T47D (cell line): ENCODE measurements at regions not wholly inside any gene's neighbourhood (a gene's known extent, or its start where the extent isn't known, plus 50 kb on each side); places are given as distances from the start of the nearest gene placed in this dataset.
"Not testable (repeated sequence)": the region's sequence is repeated elsewhere in the genome, so short reads cannot be mapped to it uniquely, and the experiment has no call there.

Experiments used
- DNase-seq, 2 experiments: peaks; one replicate each; pipeline versions ENCODE4 v3.0.0 to v3.0.0-alpha.2; 2011 to 2012; ENCODE audit warnings: low read depth in 1 of 2, low spot score in 1 of 2
- JUND ChIP-seq: IDR thresholded peaks from 2 replicates; pipeline ENCODE4 v1.6.1; 2012; ENCODE audit warnings: low read depth
- in situ Hi-C: cut with HindIII; loops from 2 replicates; pipeline ENCODE4 v1.10.0; 2016; ENCODE audit warnings: low sequenced_read_pairs, low pct_unique_long_range_greater_than_20kb

GRCh38 chr14:38593476-38593875 lies 337.6 kb upstream of the CLEC14A start:
- TF ChIP-seq JUND: no peak
- in situ Hi-C loops: no loop called here
- DNase-seq: no peak

GRCh38 chr14:38592764-38593442 lies 337.0 kb upstream of the CLEC14A start:
- in situ Hi-C loops: no loop called here
- no peak for DNase-seq
- TF ChIP-seq JUND: no peak

GRCh38 chr14:38589747-38590350 lies 334.0 kb upstream of the CLEC14A start:
- DNase-seq: no peak
- in situ Hi-C loops: no loop called here
- no peak for TF ChIP-seq JUND

GRCh38 chr14:38583471-38583870 lies 327.6 kb upstream of the CLEC14A start:
- TF ChIP-seq JUND: no peak
- no peak for DNase-seq
- in situ Hi-C loops: no loop called here

DNA sequence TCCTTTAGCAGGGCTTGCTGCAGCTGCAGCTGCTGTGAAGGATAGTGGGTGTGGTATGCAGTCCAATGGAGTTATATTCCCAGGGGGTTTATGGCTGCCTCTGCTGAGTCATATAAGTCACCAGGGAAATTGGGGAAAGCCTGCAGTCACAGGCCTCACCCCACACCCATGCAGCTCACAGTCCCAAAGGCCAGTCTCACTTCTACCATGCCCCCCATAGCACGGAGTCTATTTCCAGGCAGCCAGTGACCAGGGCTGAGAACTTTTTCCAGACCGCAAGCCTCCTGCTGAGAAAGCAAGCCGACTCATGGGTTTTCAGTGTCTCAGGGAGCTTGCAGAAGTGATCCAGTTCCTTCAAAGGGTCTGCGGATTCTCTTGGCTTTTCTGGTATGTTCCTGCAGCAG lies 322.4 kb upstream of the CLEC14A start:
- DNase-seq: no peak
- in situ Hi-C loops: no loop called here
- TF ChIP-seq JUND: no peak

GRCh38 chr14:38567703-38568102 lies 311.8 kb upstream of the CLEC14A start:
- in situ Hi-C loops: no loop called here
- TF ChIP-seq JUND: no peak
- no peak for DNase-seq

- DNase-seq: no peak
- no peak for TF ChIP-seq JUND
- in situ Hi-C loops: no loop called here
Measured at GRCh38 chr14:38561657-38562056, 305.8 kb upstream of the CLEC14A start.

- DNase-seq: no peak
- in situ Hi-C loops: no loop called here
- TF ChIP-seq JUND: no peak
Measured at GRCh38 chr14:38559711-38560110, 303.8 kb upstream of the CLEC14A start.

GRCh38 chr14:38557391-38557790 lies 301.5 kb upstream of the CLEC14A start:
- DNase-seq: not testable (repeated sequence)

DNA sequence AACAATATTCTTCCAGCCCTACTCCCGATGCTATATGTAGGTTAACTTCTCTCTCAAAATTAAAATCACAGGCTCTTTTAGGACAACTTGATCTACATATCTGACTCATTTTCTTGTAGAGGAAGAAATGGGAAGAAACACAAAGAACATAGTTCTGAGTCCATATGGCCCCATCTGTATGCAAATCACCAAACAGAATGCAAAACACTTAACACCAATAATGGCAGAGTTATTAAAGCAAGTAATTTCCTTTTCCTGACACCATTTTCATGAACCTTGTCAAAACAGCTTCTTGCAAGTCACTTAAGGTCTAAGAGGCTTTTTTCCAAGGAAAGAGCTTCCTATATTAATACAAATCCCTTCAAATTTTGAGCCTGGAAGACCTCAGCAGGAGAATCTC lies 300.4 kb upstream of the CLEC14A start:
- in situ Hi-C loops: no loop called here
- DNase-seq: no peak
- no peak for TF ChIP-seq JUND

More at GRCh38 chr14:38557391-38557790, 301.5 kb upstream of the CLEC14A start:
- in situ Hi-C loops: not testable (repeated sequence)

DNA sequence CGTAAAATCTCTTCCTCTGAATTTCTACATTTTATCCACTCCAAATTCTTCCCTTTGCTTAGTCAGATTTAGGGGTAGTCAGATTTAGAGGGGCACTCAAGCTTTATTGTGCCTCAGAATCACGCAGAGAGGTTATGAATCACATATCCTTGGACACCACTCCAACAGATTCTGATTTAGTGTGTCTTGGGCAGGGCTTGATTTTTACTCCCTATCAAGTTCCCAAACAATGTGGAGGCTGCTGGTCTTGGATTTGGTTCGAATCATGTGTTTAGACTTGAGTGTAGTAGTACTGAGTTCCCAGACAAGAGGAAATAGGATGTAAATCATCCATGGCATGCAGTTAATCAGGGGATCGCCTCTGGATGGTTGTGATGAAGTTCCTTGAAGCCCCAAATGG lies 298.1 kb upstream of the CLEC14A start:
- in situ Hi-C loops: no loop called here
- TF ChIP-seq JUND: no peak
- no peak for DNase-seq

DNA sequence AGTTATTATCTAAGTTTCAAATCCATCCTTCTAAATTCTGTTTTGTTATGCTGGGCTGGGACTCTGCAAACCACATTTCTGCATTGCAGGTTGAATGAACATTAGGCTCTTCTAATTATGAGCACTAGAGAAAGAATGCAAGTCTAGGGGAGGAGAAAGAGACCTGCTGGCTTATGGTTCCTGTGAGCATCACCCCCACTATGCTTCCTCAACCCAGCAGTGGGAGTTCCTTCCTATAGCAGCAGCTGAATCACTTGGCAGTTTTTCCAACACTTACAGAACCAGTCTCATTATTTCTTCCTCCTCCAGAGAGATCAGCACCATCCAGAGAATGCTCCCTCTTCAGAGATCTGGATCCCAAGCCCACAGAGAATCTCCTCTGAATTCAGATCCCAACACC lies 297.7 kb upstream of the CLEC14A start:
- no peak for TF ChIP-seq JUND
- in situ Hi-C loops: no loop called here
- DNase-seq: no peak

DNA sequence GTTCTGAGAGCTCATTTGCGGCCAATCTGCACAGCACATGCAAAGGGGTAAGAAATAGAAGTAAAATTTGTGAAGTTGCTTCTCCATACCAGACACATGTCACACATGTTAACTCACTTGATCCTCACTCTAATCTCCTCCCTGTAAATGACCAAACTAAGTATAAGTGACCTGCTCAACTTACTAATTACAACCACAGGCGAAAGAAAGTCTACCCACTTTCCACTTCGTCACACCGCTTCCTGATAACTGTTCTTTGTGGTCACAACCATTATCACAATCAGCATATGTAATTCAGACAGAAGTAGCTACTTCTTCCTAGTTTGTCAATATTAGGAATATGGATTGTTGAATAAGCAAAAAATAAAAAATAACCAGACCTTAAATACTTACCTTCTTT lies 293.7 kb upstream of the CLEC14A start:
- in situ Hi-C loops: no loop called here

More for the DNA sequence above, 293.7 kb upstream of the CLEC14A start:
- DNase-seq: no peak
- TF ChIP-seq JUND: no peak
